ENCODE measurements at regions not wholly inside any gene's neighbourhood (a gene's known extent, or its start where the extent isn't known, plus 50 kb on each side); places are given as distances from the start of the nearest gene placed in this dataset.

DNA sequence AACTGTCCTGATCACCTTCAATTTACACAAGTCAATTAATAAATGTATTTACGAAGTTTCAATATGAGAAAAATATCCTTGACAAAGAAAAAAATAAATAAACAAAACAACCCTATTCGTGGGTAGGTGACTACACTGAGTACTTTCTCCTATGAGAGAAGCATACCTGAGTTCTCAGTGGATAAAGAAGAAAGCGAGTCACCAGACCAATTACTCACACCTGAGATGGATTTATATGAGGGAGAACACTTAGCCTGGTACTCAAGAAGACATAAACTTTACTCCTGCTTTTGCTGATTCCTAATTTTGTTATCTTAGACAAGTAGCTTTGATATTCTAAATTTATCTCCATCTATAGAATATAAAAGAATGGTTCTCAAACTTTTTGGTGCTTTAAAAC is 735.2 kb upstream of the ANO3 start:
- POLR2A ChIA-PET: no interaction called here
- intact Hi-C loops (cut with micrococcal nuclease; ENCODE audit: unreplicated experiment): no loop called here
- Histone ChIP-seq H3K79me2 (ENCODE audit: insufficient read depth, low read depth, low read length) (no peaks in the 10 kb centered on the region), H2AFZ (ENCODE audit: low read length) (no peak overlapping the region), H3K4me2 (ENCODE audit: low read length) (no peak overlapping the region), H3K27ac (ENCODE audit: low read depth, low read length, poor library complexity, severe bottlenecking) (no peak overlapping the region), H3K4me3 (ENCODE audit: low read depth, low read length, poor library complexity, severe bottlenecking) (no peak overlapping the region), H4K20me1 (ENCODE audit: insufficient read depth, low read length) (no peaks in the 10 kb centered on the region), H3K4me1 (ENCODE audit: insufficient read depth, low read length, poor library complexity, severe bottlenecking) (no peaks in the 10 kb centered on the region), H3K36me3 (ENCODE audit: insufficient read depth, low read length) (no peaks in the 10 kb centered on the region), H3K9me3 (ENCODE audit: low read length) (no peaks in the 10 kb centered on the region), H3K9me2 (ENCODE audit: insufficient read depth, low read length) (no peaks in the 10 kb centered on the region)
- DNase-seq (ENCODE audit: low spot score): no peak
- TF ChIP-seq, protein P1, sequence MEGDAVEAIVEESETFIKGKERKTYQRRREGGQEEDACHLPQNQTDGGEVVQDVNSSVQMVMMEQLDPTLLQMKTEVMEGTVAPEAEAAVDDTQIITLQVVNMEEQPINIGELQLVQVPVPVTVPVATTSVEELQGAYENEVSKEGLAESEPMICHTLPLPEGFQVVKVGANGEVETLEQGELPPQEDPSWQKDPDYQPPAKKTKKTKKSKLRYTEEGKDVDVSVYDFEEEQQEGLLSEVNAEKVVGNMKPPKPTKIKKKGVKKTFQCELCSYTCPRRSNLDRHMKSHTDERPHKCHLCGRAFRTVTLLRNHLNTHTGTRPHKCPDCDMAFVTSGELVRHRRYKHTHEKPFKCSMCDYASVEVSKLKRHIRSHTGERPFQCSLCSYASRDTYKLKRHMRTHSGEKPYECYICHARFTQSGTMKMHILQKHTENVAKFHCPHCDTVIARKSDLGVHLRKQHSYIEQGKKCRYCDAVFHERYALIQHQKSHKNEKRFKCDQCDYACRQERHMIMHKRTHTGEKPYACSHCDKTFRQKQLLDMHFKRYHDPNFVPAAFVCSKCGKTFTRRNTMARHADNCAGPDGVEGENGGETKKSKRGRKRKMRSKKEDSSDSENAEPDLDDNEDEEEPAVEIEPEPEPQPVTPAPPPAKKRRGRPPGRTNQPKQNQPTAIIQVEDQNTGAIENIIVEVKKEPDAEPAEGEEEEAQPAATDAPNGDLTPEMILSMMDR (conservative IDR thresholded peaks at IDR 0.05; ENCODE audit: low read length): no peak
- no peak for TF ChIP-seq EZH2phosphoT487 (IDR thresholded peaks at IDR 0.05; ENCODE audit: borderline replicate concordance, low read depth, low read length)
- CTCF ChIA-PET (ENCODE audit: unreplicated experiment): no interaction called here
- BruUV-seq (replicated peaks): no TSS peak

DNA sequence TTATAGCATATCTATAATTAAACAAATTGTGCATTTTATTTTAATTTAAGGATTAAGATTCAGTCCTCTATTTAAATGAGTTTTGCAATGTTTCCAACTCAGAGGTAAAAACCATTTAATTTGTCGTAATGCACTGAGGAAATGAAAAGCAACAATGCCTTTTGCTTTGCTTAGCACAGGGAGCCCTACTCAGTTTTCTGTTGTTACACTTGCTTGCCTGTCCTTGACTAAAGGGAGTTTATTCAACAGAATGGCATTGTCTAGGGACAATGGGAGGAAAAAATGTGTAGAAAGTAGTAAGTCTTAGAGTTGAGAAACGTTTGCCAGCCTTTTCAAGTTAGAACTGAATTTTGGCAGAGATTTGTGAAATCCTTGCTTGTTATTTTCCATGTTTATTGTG is 734.2 kb upstream of the ANO3 start:
- Histone ChIP-seq H2AFZ (ENCODE audit: low read length) (no peak overlapping the region), H3K79me2 (ENCODE audit: insufficient read depth, low read depth, low read length) (no peaks in the 10 kb centered on the region), H3K4me2 (ENCODE audit: low read length) (no peak overlapping the region), H3K9me3 (ENCODE audit: low read length) (no peaks in the 10 kb centered on the region), H3K27ac (ENCODE audit: low read depth, low read length, poor library complexity, severe bottlenecking) (no peak overlapping the region), H3K4me1 (ENCODE audit: insufficient read depth, low read length, poor library complexity, severe bottlenecking) (no peaks in the 10 kb centered on the region), H4K20me1 (ENCODE audit: insufficient read depth, low read length) (no peaks in the 10 kb centered on the region), H3K9me2 (ENCODE audit: insufficient read depth, low read length) (no peaks in the 10 kb centered on the region), H3K4me3 (ENCODE audit: low read depth, low read length, poor library complexity, severe bottlenecking) (no peak overlapping the region), H3K36me3 (ENCODE audit: insufficient read depth, low read length) (no peaks in the 10 kb centered on the region)
- intact Hi-C loops (cut with micrococcal nuclease; ENCODE audit: unreplicated experiment): no loop called here
- ChIA-PET POLR2A (interaction anchor here (0.7 kb wide), 1 partner anchor 411 kb away, joined by 3 read pairs; no protein-coding TSS in a partner anchor), CTCF (ENCODE audit: unreplicated experiment) (no interaction called here)
- no peak for DNase-seq (ENCODE audit: low spot score)
- no TSS peak for BruUV-seq (replicated peaks)
- TF ChIP-seq, protein P1 (conservative IDR thresholded peaks at IDR 0.05; ENCODE audit: low read length): no peak
- no peak for TF ChIP-seq EZH2phosphoT487 (IDR thresholded peaks at IDR 0.05; ENCODE audit: borderline replicate concordance, low read depth, low read length)

DNA sequence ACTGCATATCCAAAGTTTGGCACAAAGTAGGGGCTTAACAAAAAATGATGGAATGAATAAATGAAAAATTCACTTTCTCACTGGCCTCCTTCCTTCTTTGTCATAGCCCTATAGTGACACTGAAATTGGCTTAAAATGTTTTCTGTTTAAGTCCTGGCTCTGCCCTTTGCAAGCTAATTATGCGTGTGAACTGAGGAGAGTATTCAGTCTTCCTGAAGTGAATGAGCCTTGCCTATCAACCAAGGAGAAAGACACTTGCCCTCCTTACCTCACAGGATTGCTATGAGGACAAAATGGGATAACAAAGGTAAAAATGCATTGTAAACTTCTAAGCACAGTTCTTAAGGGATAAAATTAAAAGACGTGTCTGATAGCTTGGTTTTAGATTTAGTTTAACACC is 729.8 kb upstream of the ANO3 start:
- no peaks in the 10 kb centered on the region for H3K9me2 ChIP-seq (ENCODE audit: insufficient read depth, low read length)
- BruUV-seq (replicated peaks): no TSS peak
- H3K4me3 ChIP-seq (ENCODE audit: low read depth, low read length, poor library complexity, severe bottlenecking): no peak overlapping the region
- H3K9me3 ChIP-seq (ENCODE audit: low read length): no peaks in the 10 kb centered on the region
- TF ChIP-seq EZH2phosphoT487 (IDR thresholded peaks at IDR 0.05; ENCODE audit: borderline replicate concordance, low read depth, low read length): no peak
- TF ChIP-seq, protein P1 (conservative IDR thresholded peaks at IDR 0.05; ENCODE audit: low read length): no peak
- H3K4me2 ChIP-seq (ENCODE audit: low read length): no peak overlapping the region
- no peak overlapping the region for H3K27ac ChIP-seq (ENCODE audit: low read depth, low read length, poor library complexity, severe bottlenecking)
- no peaks in the 10 kb centered on the region for H3K4me1 ChIP-seq (ENCODE audit: insufficient read depth, low read length, poor library complexity, severe bottlenecking)
- no peak for DNase-seq (ENCODE audit: low spot score)
- no peaks in the 10 kb centered on the region for H3K36me3 ChIP-seq (ENCODE audit: insufficient read depth, low read length)
- no peaks in the 10 kb centered on the region for H4K20me1 ChIP-seq (ENCODE audit: insufficient read depth, low read length)
- ChIA-PET POLR2A (no interaction called here), CTCF (ENCODE audit: unreplicated experiment) (no interaction called here)
- no peaks in the 10 kb centered on the region for H3K79me2 ChIP-seq (ENCODE audit: insufficient read depth, low read depth, low read length)
- intact Hi-C loops (cut with micrococcal nuclease; ENCODE audit: unreplicated experiment): no loop called here
- no peak overlapping the region for H2AFZ ChIP-seq (ENCODE audit: low read length)
